ENCODE measurements at regions not wholly inside any gene's neighbourhood (a gene's known extent, or its start where the extent isn't known, plus 50 kb on each side); places are given as distances from the start of the nearest gene placed in this dataset.

- Mint-ChIP-seq H3K9me3 (no peaks in the 10 kb centered on the region), H3K4me3 (no peak overlapping the region), H3K27ac (no peak overlapping the region), H3K27me3 (no peaks in the 10 kb centered on the region), H3K36me3 (ENCODE audit: low read depth) (no peaks in the 10 kb centered on the region), H3K4me1 (ENCODE audit: low read depth) (peaks cover 31% of the 10 kb centered on the region)
- intact Hi-C loops (cut with micrococcal nuclease), result no loop called here
Measured at GRCh38 chr4:37771771-37772170, 54.7 kb upstream of the PGM2 start.

DNA sequence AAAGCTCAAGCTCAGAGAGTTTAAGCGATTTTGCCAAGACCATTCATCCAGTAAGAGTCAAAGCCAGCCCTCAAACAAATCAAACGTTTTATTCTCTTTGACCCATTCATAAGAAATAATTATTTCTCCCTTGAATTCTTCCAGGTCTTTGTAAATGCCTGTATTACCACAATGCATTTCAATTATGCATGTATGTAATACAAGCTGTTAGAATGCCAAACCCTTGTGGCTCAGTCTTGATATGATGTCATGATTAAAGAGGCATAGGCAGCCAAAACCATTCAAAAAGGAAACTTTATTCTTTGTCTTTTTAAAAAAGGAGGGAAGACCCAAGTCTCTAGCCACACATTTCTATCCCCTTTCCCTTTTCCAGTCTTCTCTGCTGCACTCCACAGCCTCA, 56.5 kb upstream of the PGM2 start:
- Mint-ChIP-seq H3K9me3 (no peaks in the 10 kb centered on the region), H3K4me3 (no peak overlapping the region), H3K27me3 (no peaks in the 10 kb centered on the region), H3K4me1 (ENCODE audit: low read depth) (peaks cover 32% of the 10 kb centered on the region), H3K27ac (no peak overlapping the region), H3K36me3 (ENCODE audit: low read depth) (no peaks in the 10 kb centered on the region)
- intact Hi-C loops (cut with micrococcal nuclease), result no loop called here

DNA sequence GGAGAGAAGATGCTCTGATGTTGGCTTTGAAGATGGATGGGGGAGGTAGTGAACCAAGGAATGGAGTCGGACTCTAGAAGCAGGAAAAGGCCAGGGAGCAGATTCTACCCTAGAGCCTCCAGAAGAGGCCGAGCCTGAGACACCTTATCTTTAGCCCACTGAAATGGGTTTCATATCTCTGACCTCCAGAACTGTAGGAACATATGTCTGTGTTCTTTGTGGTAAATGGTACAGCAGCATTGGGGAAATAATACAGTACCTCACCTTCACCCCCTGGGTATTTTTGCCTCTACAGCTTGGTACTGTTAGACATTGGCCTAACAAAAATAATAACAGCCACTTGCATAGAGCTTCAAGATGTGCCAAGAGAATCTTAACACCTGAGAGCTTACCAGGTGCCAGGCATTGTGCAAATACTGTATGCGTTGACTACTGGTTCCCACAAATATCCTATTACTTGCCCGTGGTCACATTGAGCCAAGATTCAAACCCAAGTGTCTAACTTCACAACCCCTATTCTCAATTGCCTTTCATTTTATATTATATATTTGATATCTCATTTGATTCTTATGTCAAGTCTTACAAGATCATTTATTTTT, 57.0 kb upstream of the PGM2 start:
- intact Hi-C loops (cut with micrococcal nuclease), result no loop called here
- Mint-ChIP-seq H3K27me3 (no peaks in the 10 kb centered on the region), H3K9me3 (no peaks in the 10 kb centered on the region), H3K36me3 (ENCODE audit: low read depth) (no peaks in the 10 kb centered on the region), H3K4me3 (no peak overlapping the region), H3K4me1 (ENCODE audit: low read depth) (peaks cover 32% of the 10 kb centered on the region), H3K27ac (no peak overlapping the region)

DNA sequence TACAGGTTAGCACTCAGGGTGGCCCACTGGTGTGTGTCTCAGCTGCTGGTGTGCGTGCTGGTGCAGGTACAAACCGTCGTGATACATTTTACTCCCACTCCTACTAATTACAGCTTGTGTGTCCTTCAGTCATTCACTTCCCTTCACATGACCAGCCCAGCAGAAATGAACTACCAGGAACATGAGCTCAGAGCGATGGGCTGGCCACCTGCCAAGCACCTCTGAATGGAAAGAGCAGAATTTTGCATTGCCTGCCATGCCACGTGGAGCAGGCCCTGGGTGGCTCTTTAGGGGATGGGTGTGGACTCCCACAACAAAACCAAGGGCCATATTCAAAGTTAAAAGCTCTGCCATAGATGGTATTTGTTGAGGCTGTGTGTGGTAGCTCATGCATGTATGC, 58.9 kb upstream of the PGM2 start:
- H3K9me3 Mint-ChIP-seq, result no peaks in the 10 kb centered on the region
- intact Hi-C loops (cut with micrococcal nuclease), result no loop called here
- peak overlapping the region; percentile 74 for H3K27ac Mint-ChIP-seq
- H3K4me3 Mint-ChIP-seq, result no peak overlapping the region
- no peaks in the 10 kb centered on the region for H3K36me3 Mint-ChIP-seq (ENCODE audit: low read depth)
- peaks cover 35% of the 10 kb centered on the region for H3K4me1 Mint-ChIP-seq (ENCODE audit: low read depth)
- H3K27me3 Mint-ChIP-seq, result no peaks in the 10 kb centered on the region

DNA sequence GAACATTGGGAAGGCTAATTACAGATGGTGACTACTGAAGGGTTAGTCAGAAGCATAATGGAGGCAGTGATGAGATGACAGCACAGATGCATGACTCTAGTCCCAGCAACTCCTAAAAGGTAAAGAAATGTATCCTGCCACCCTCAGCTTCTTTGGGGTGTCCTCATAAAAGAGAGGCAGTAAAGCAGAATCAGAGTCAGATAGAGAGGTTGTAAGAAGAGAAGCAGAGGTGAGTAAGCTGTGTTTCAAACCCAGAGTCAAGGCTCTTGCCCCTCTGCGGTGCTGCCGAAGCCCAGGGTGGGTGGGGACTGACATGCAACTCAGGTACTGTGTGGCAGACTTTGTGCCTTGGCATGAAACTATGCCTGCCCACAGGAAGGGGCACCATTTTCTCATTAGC, 59.5 kb upstream of the PGM2 start:
- Mint-ChIP-seq H3K27me3 (no peaks in the 10 kb centered on the region), H3K9me3 (no peaks in the 10 kb centered on the region), H3K36me3 (ENCODE audit: low read depth) (no peaks in the 10 kb centered on the region), H3K4me3 (no peak overlapping the region), H3K27ac (peak overlapping the region; percentile 74), H3K4me1 (ENCODE audit: low read depth) (peaks cover 37% of the 10 kb centered on the region)
- intact Hi-C loops (cut with micrococcal nuclease), result no loop called here

GRCh38 chr4:37765741-37766140, 60.7 kb upstream of the PGM2 start:
- no peak overlapping the region for H3K4me3 Mint-ChIP-seq
- H3K36me3 Mint-ChIP-seq (ENCODE audit: low read depth), result no peaks in the 10 kb centered on the region
- no peaks in the 10 kb centered on the region for H3K27me3 Mint-ChIP-seq
- no peak overlapping the region for H3K27ac Mint-ChIP-seq
- intact Hi-C loops (cut with micrococcal nuclease), result no loop called here
- no peaks in the 10 kb centered on the region for H3K9me3 Mint-ChIP-seq
- H3K4me1 Mint-ChIP-seq (ENCODE audit: low read depth), result peaks cover 38% of the 10 kb centered on the region

- H3K4me1 Mint-ChIP-seq (ENCODE audit: low read depth), result peaks cover 40% of the 10 kb centered on the region
- no peak overlapping the region for H3K4me3 Mint-ChIP-seq
- no peaks in the 10 kb centered on the region for H3K9me3 Mint-ChIP-seq
- H3K27me3 Mint-ChIP-seq, result no peaks in the 10 kb centered on the region
- H3K36me3 Mint-ChIP-seq (ENCODE audit: low read depth), result no peaks in the 10 kb centered on the region
- intact Hi-C loops (cut with micrococcal nuclease), result no loop called here
- H3K27ac Mint-ChIP-seq, result no peak overlapping the region
Measured at GRCh38 chr4:37763831-37764230, 62.7 kb upstream of the PGM2 start.

- H3K4me3 Mint-ChIP-seq, result no peak overlapping the region
- intact Hi-C loops (cut with micrococcal nuclease), result no loop called here
- H3K4me1 Mint-ChIP-seq (ENCODE audit: low read depth), result peaks cover 35% of the 10 kb centered on the region
- H3K9me3 Mint-ChIP-seq, result no peaks in the 10 kb centered on the region
- H3K27me3 Mint-ChIP-seq, result no peaks in the 10 kb centered on the region
- no peaks in the 10 kb centered on the region for H3K36me3 Mint-ChIP-seq (ENCODE audit: low read depth)
- peak overlapping the region; percentile 68 for H3K27ac Mint-ChIP-seq
Measured at GRCh38 chr4:37762991-37763368, 63.5 kb upstream of the PGM2 start.

DNA sequence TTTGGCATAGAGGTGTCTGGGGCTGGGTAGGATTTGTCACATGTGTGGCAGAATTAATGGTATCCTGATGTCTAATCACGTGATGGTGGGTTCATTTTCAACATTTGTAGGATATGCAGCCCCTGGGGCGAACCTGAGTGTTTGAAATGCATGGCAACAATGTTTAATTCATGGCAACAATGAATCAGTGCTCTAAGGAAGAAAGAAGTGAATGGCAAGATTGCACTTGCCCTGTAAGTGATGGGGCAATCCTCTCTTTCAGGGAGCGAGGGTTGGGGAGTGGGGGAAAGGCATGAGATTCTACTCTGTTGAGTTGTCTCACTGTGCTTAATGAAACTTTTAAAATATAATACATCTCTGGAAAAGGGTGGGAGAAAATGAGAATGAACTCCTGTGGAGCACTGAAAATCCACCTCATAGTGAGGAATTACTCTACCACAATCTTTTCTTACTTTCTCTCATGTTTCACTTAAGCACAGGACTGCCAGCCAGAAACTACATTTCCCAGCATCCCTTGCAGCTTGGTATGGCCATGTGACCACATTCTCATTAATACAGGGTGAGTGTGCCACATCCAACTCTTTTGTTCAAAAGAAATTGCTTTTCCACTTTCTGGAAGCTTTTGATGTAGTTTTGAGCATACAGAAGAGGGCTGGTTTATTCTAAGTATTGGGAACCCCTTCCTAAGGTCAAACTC, 64.0 kb upstream of the PGM2 start:
- Mint-ChIP-seq H3K9me3 (no peaks in the 10 kb centered on the region), H3K27ac (peak overlapping the region; percentile 68), H3K27me3 (no peaks in the 10 kb centered on the region), H3K36me3 (ENCODE audit: low read depth) (no peaks in the 10 kb centered on the region), H3K4me3 (no peak overlapping the region), H3K4me1 (ENCODE audit: low read depth) (peaks cover 35% of the 10 kb centered on the region)
- intact Hi-C loops (cut with micrococcal nuclease), result no loop called here

DNA sequence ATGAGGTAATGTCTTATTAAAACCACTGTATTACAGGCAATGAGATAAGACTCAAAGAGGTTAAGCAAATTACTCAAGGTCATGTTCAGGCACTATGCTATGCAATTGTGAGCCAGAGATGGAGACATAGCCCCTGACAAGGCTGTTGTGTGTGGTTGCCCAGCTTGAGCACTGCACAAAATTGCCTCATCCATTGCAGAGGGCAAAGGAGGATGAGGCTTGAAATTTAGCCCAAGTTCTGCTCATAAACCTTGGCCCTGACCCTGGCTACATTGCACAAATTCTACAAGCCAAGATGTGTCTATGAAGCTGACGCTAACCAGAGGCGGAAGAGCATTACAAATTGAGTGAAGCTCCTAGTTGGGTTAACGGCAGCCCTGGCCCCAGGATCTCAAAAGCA, 65.6 kb upstream of the PGM2 start:
- Mint-ChIP-seq H3K27me3 (no peaks in the 10 kb centered on the region), H3K4me1 (ENCODE audit: low read depth) (peaks cover 41% of the 10 kb centered on the region), H3K9me3 (no peaks in the 10 kb centered on the region), H3K36me3 (ENCODE audit: low read depth) (no peaks in the 10 kb centered on the region), H3K4me3 (no peak overlapping the region), H3K27ac (peak overlapping the region; percentile 60)
- intact Hi-C loops (cut with micrococcal nuclease), result no loop called here

GRCh38 chr4:37759833-37760232, 66.7 kb upstream of the PGM2 start:
- H3K36me3 Mint-ChIP-seq (ENCODE audit: low read depth), result no peaks in the 10 kb centered on the region

GRCh38 chr4:37758226-37758625, 68.3 kb upstream of the PGM2 start:
- H3K27ac Mint-ChIP-seq, result peak overlapping the region; percentile 97
- no peaks in the 10 kb centered on the region for H3K9me3 Mint-ChIP-seq
- H3K36me3 Mint-ChIP-seq (ENCODE audit: low read depth), result no peaks in the 10 kb centered on the region
- peaks cover 57% of the 10 kb centered on the region for H3K4me1 Mint-ChIP-seq (ENCODE audit: low read depth)
- H3K4me3 Mint-ChIP-seq, result no peak overlapping the region
- intact Hi-C loops (cut with micrococcal nuclease), result no loop called here
- no peaks in the 10 kb centered on the region for H3K27me3 Mint-ChIP-seq

More at GRCh38 chr4:37759833-37760232, 66.7 kb upstream of the PGM2 start:
- H3K9me3 Mint-ChIP-seq, result no peaks in the 10 kb centered on the region
- intact Hi-C loops (cut with micrococcal nuclease), result no loop called here
- H3K4me3 Mint-ChIP-seq, result no peak overlapping the region
- H3K27ac Mint-ChIP-seq, result peak overlapping the region; percentile 60
- H3K27me3 Mint-ChIP-seq, result no peaks in the 10 kb centered on the region
- peaks cover 48% of the 10 kb centered on the region for H3K4me1 Mint-ChIP-seq (ENCODE audit: low read depth)

DNA sequence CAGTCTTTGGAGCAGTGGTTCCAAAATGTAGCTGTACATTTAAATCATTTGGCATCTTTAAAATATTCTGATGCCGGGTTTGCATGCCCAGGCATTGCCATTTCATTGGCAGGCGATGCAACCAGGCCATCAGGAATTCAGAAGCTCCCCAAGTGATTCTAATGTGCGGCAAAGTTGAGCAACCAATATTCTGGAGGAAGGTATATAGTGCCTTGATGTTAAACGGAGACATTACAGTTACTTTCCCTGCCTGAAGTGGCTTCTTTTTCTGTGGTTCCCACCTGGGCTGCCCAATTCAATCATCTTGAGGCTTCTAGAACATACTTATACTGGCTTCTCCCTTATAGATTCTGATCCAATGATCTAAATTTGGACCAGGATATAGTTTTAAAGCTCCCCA, 68.7 kb upstream of the PGM2 start:
- Mint-ChIP-seq H3K4me1 (ENCODE audit: low read depth) (peaks cover 53% of the 10 kb centered on the region), H3K9me3 (no peaks in the 10 kb centered on the region), H3K27me3 (no peaks in the 10 kb centered on the region), H3K36me3 (ENCODE audit: low read depth) (no peaks in the 10 kb centered on the region), H3K27ac (peak overlapping the region; percentile 97), H3K4me3 (no peak overlapping the region)
- intact Hi-C loops (cut with micrococcal nuclease), result no loop called here

DNA sequence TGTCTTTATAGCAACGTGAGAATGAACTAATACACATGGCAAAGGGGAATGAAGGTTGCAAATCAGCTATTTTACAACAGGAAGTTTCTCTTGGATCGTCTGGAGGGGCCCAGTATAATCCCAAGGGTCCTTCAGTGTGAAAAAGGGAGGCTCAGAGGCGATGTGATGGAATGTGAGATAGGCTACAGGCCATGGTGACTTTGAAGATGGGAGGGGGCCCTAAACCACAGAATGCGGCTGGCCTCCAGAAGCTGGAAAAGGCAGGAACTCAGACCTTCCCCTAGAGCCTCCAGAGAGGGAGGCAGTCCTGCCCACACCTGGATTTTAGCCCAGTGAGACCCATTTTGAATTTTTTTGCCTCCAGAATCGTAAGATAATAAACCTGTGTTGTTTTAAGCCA, 69.4 kb upstream of the PGM2 start:
- no peaks in the 10 kb centered on the region for H3K9me3 Mint-ChIP-seq
- no peaks in the 10 kb centered on the region for H3K36me3 Mint-ChIP-seq (ENCODE audit: low read depth)
- intact Hi-C loops (cut with micrococcal nuclease), result no loop called here
- no peaks in the 10 kb centered on the region for H3K27me3 Mint-ChIP-seq
- no peak overlapping the region for H3K4me3 Mint-ChIP-seq
- peaks cover 46% of the 10 kb centered on the region for H3K4me1 Mint-ChIP-seq (ENCODE audit: low read depth)
- H3K27ac Mint-ChIP-seq, result peak overlapping the region; percentile 97

Data from dendritic cell treated with granulocyte-macrophage colony-stimulating factor and Interleukin-4, amounts not matched to agents 40 ng/mL and 50 ng/mL, for 4 days (primary cell).